CD4-positive, alpha-beta T cell (primary cell): ENCODE measurements at regions not wholly inside any gene's neighbourhood (a gene's known extent, or its start where the extent isn't known, plus 50 kb on each side); places are given as distances from the start of the nearest gene placed in this dataset.

ENCODE experiments used
- ATAC-seq: fragments of 200-7000 bp; cut with Tn5 transposase; one replicate; pipeline ENCODE4 v1.10.0; 2022; ENCODE audit warnings: mild to moderate bottlenecking; ENCODE audit not compliant: poor library complexity
- CTCF ChIA-PET: fragments of 350-600 bp; sonication (Branson Sonifier 250); formaldehyde crosslinking; loops from one replicate; lab custom pipeline; 2021; ENCODE audit warnings: antibody characterized with exemption, inconsistent platforms; lab: Charles Lee
- POLR2A ChIA-PET: fragments of 350-600 bp; sonication (Branson Sonifier 250); formaldehyde crosslinking; loops from one replicate; lab custom pipeline; 2021; ENCODE audit warnings: antibody characterized with exemption, inconsistent platforms; lab: Charles Lee
- DNase-seq, 14 experiments: peaks; one replicate each; pipeline ENCODE4 v3.0.0-alpha.2; 2013 to 2020; ENCODE audit warnings: mixed read lengths in 2 of 14
- H3K27ac ChIP-seq, 2 donors: one replicate each; pipeline versions ENCODE4 v1.5.1 to v1.7.0; 2013; ENCODE audit warnings: low read length in 2 of 2, low read depth in 1 of 2, mild to moderate bottlenecking in 1 of 2
- H3K27me3 ChIP-seq, 2 experiments: 1 replicate in 1 of 2; 2 replicates in 1 of 2; pipeline versions ENCODE4 v1.6.1 to v1.7.0; 2013; ENCODE audit warnings: low read length in 2 of 2, control low read depth in 1 of 2, mild to moderate bottlenecking in 1 of 2, moderate library complexity in 1 of 2; ENCODE audit not compliant: insufficient read depth in 2 of 2, control insufficient read depth in 1 of 2
- H3K36me3 ChIP-seq: one replicate; pipeline ENCODE4 v1.6.1; 2013; ENCODE audit warnings: low read length, control low read depth; ENCODE audit not compliant: insufficient read depth
- H3K4me1 ChIP-seq: one replicate; pipeline ENCODE4 v1.6.1; 2013; ENCODE audit warnings: low read length, control low read depth; ENCODE audit not compliant: insufficient read depth
- H3K4me3 ChIP-seq: one replicate; pipeline ENCODE4 v1.5.1; 2013; ENCODE audit warnings: mild to moderate bottlenecking, low read length, moderate library complexity
- H3K9me3 ChIP-seq, 2 experiments: 1 replicate in 1 of 2; 2 replicates in 1 of 2; pipeline versions ENCODE4 v1.6.1 to v1.7.0; 2013; ENCODE audit warnings: low read length in 2 of 2, mild to moderate bottlenecking in 2 of 2, control low read depth in 1 of 2, moderate library complexity in 1 of 2; ENCODE audit not compliant: control insufficient read depth in 1 of 2, insufficient read depth in 1 of 2
- H3K27ac Mint-ChIP-seq: one replicate; pipeline ENCODE4 v1.8.0; 2020; ENCODE audit warnings: mixed read lengths
- H3K27me3 Mint-ChIP-seq: one replicate; pipeline ENCODE4 v1.8.0; 2021; ENCODE audit warnings: mixed read lengths
- H3K36me3 Mint-ChIP-seq: one replicate; pipeline ENCODE4 v1.8.0; 2021; ENCODE audit warnings: low read depth, mixed read lengths
- H3K4me1 Mint-ChIP-seq: one replicate; pipeline ENCODE4 v1.8.0; 2021; ENCODE audit warnings: low read depth, mixed read lengths
- H3K4me3 Mint-ChIP-seq: one replicate; pipeline ENCODE4 v1.8.0; 2020; ENCODE audit warnings: mild to moderate bottlenecking, mixed read lengths
- H3K9me3 Mint-ChIP-seq: one replicate; pipeline ENCODE4 v1.8.0; 2020; ENCODE audit warnings: mixed read lengths
- intact Hi-C, 2 experiments: fragments of 100-400 bp; cut with DNase I in 1 of 2; cut with micrococcal nuclease in 1 of 2; formaldehyde crosslinking; loops; one replicate each; pipeline versions ENCODE4 v1.15.1 to v1.9.0; 2023 to 2025; cut with DNase I, micrococcal nuclease
- TF ChIP-seq, protein P1 (sequence below): fragments of 200-600 bp; IDR thresholded peaks from one replicate; pipeline ENCODE4 v1.8.0; 2022; ENCODE audit warnings: antibody characterized with exemption, mild to moderate bottlenecking

DNA sequence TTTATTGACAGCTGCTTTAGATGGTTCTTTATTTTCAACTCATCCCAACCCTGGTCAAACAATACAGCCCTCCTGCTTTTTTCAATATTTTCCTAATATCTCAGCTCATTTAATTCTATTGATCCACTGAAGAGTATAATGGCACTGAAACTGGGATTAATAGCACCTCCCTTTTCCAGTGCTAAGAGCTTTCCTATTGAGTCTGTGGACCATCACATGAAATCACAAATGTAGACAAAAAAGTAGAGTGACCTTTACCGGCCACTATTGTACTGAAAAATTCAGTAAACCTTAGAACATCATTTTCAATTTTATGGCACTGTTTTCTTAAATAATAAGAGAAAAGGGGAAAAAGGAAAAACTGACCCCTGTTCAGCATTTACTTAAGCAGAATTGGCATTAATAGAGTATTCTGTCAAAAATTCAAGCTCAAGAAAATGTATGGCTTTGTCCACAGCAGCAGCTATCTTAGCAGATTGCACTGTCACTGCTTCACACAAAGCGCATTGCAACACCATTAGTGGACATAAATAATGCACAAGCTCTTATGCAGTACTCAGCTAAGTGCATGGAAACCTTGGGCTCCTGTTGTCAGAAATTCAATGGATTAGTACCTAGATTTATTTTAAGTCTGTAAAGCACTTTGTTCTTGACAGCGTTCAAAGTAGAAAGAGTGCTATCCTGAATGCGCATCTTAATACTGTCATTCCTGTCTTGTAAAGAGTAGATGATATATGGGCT, 851.0 kb upstream of the KLHL1 start:
- DNase-seq (no peak), ATAC-seq (no peak)
- no peaks in the 10 kb centered on the region for H3K9me3 ChIP-seq
- TF ChIP-seq, protein P1, sequence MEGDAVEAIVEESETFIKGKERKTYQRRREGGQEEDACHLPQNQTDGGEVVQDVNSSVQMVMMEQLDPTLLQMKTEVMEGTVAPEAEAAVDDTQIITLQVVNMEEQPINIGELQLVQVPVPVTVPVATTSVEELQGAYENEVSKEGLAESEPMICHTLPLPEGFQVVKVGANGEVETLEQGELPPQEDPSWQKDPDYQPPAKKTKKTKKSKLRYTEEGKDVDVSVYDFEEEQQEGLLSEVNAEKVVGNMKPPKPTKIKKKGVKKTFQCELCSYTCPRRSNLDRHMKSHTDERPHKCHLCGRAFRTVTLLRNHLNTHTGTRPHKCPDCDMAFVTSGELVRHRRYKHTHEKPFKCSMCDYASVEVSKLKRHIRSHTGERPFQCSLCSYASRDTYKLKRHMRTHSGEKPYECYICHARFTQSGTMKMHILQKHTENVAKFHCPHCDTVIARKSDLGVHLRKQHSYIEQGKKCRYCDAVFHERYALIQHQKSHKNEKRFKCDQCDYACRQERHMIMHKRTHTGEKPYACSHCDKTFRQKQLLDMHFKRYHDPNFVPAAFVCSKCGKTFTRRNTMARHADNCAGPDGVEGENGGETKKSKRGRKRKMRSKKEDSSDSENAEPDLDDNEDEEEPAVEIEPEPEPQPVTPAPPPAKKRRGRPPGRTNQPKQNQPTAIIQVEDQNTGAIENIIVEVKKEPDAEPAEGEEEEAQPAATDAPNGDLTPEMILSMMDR: no peak
- no peaks in the 10 kb centered on the region for H3K4me1 Mint-ChIP-seq
- ChIA-PET POLR2A (no interaction called here), CTCF (no interaction called here)
- intact Hi-C loops: no loop called here
- H3K9me3 Mint-ChIP-seq: no peaks in the 10 kb centered on the region
- H3K4me3 ChIP-seq: no peak overlapping the region
- no peaks in the 10 kb centered on the region for H3K4me1 ChIP-seq
- no peaks in the 10 kb centered on the region for H3K27me3 Mint-ChIP-seq
- H3K27ac Mint-ChIP-seq: no peak overlapping the region
- H3K36me3 Mint-ChIP-seq: no peaks in the 10 kb centered on the region
- H3K4me3 Mint-ChIP-seq: no peak overlapping the region
- H3K36me3 ChIP-seq: no peaks in the 10 kb centered on the region
- H3K27ac ChIP-seq: no peak overlapping the region
- no peaks in the 10 kb centered on the region for H3K27me3 ChIP-seq

DNA sequence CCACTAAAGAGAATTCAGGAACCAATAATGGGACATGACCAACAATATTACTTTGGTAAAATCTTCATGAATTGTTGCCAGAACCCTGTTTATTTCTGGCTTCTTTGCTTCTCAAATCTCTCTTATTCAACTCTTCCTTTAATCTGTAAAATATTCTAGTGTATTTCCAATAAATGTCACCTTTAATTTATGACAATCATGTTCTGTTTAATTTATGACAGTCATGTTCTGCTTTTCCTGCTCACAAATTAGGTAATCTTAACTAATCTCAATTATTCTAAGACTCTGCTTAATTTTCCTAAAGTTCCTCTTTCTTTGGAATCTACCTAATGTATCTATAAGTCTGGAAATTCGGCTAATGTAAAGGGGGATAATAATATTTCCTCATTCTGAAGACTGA, 847.6 kb upstream of the KLHL1 start:
- Mint-ChIP-seq H3K36me3 (no peaks in the 10 kb centered on the region), H3K27me3 (no peaks in the 10 kb centered on the region), H3K27ac (no peak overlapping the region), H3K9me3 (no peaks in the 10 kb centered on the region), H3K4me3 (no peak overlapping the region), H3K4me1 (no peaks in the 10 kb centered on the region)
- no peaks in the 10 kb centered on the region for H3K36me3 ChIP-seq
- H3K4me3 ChIP-seq: no peak overlapping the region
- TF ChIP-seq, protein P1: no peak
- ATAC-seq: no peak
- no peaks in the 10 kb centered on the region for H3K27me3 ChIP-seq
- no peak for DNase-seq
- H3K27ac ChIP-seq: no peak overlapping the region
- intact Hi-C loops: no loop called here
- ChIA-PET CTCF (no interaction called here), POLR2A (no interaction called here)
- H3K4me1 ChIP-seq: no peaks in the 10 kb centered on the region
- H3K9me3 ChIP-seq: peaks cover 0 to 4% of the 10 kb centered on the region in 2 experiments

DNA sequence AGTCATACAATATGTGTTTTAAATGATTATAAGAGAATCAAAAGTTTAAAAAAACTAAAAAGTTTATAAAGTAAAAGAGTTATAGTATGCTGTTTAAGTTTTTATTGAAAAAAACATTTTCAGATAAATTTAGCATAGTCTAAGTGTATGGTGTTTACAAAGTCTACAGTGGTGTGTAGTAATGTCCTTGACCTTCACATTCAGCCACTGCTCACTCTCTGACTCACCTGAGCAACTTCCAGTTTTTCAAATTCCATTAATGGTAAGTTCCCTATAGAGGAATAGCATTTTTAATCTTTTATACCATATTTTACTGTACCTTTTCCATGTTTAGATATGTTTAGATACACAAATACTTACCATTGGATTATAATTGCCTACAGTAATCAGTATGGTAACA, 842.4 kb upstream of the KLHL1 start:
- no peaks in the 10 kb centered on the region for H3K4me1 ChIP-seq
- POLR2A ChIA-PET: no interaction called here
- H3K27ac ChIP-seq: no peak overlapping the region
- Mint-ChIP-seq H3K36me3 (no peaks in the 10 kb centered on the region), H3K4me3 (no peak overlapping the region), H3K9me3 (no peaks in the 10 kb centered on the region), H3K4me1 (no peaks in the 10 kb centered on the region), H3K27ac (no peak overlapping the region), H3K27me3 (no peaks in the 10 kb centered on the region)
- no peak for ATAC-seq
- DNase-seq: no peak
- H3K36me3 ChIP-seq: no peaks in the 10 kb centered on the region
- TF ChIP-seq, protein P1: no peak
- H3K4me3 ChIP-seq: no peak overlapping the region
- peaks cover 0 to 4% of the 10 kb centered on the region in 2 experiments for H3K9me3 ChIP-seq
- CTCF ChIA-PET: no interaction called here
- no peaks in the 10 kb centered on the region for H3K27me3 ChIP-seq
- intact Hi-C loops: no loop called here
